ENCODE measurements at regions not wholly inside any gene's neighbourhood (a gene's known extent, or its start where the extent isn't known, plus 50 kb on each side); places are given as distances from the start of the nearest gene placed in this dataset.

DNA sequence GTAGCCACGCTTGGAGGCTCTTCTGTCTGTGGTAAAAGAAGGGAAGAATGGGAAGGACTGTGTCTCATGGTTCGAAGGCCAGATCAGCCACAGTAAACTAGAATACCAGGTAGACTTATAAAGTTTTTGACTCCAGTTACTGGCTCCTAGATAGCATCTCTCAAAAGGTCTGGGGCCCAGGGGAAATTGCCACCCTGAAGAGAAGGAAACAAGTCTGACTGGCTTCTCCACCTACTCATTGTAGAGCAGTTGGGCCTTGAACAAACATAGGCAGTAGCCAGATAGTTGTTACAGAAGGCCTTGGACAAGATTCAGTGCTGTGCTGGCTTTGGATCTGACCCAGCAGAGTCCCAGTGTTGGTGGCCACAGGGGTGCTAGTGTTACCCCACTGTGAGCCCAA is 890.4 kb downstream of the EFNA5 start:
- Histone ChIP-seq H3K27me3 (ENCODE audit: control insufficient read depth, insufficient read depth, low read length) (no peaks in the 10 kb centered on the region), H3K4me3 (ENCODE audit: insufficient read depth, low read depth, low read length) (no peak overlapping the region), H2AK5ac (ENCODE audit: low read depth, low read length) (no peak overlapping the region), H4K91ac (ENCODE audit: insufficient read depth, low read depth, low read length) (no peak overlapping the region), H3K56ac (ENCODE audit: extremely low read depth, insufficient read depth, low read length) (no peak overlapping the region), H2BK5ac (ENCODE audit: low read depth, low read length, poor library complexity, severe bottlenecking) (no peak overlapping the region), H4K20me1 (ENCODE audit: insufficient read depth, low read length) (no peaks in the 10 kb centered on the region), H3K9me1 (ENCODE audit: insufficient read depth, low read length) (no peaks in the 10 kb centered on the region), H2AFZ (replicated peaks; ENCODE audit: low read length, poor library complexity) (no peak overlapping the region), H2BK20ac (ENCODE audit: low read depth, low read length) (no peak overlapping the region), H3K9ac (ENCODE audit: low read depth, low read length) (no peak overlapping the region), H2BK15ac (ENCODE audit: low read depth, low read length) (no peak overlapping the region), H3K36me3 (ENCODE audit: control insufficient read depth, insufficient read depth, low read length) (no peaks in the 10 kb centered on the region), H3K4me2 (ENCODE audit: low read depth, low read length) (no peak overlapping the region), H3K4me1 (ENCODE audit: control insufficient read depth, insufficient read depth, low read length) (no peaks in the 10 kb centered on the region), H3K27ac (ENCODE audit: insufficient read depth, low read length) (no peak overlapping the region), H2BK120ac (ENCODE audit: low read depth, low read length) (no peak overlapping the region), H3K79me1 (ENCODE audit: low read depth in 1 of 2, low read length in 2 of 2) (no peaks in the 10 kb centered on the region), H4K5ac (ENCODE audit: low read depth, low read length) (no peak overlapping the region), H3K9me3 (ENCODE audit: control insufficient read depth, insufficient read depth, low read length) (0 out of 2 replicates have a peak, but pooled peaks cover 3% of the 10 kb centered on the region), H3K14ac (replicated peaks; ENCODE audit: low read depth, low read length) (no peak overlapping the region), H3K23ac (ENCODE audit: low read depth, low read length) (no peak overlapping the region), H4K8ac (ENCODE audit: low read depth in 2 of 2, low read length in 2 of 2) (no peak overlapping the region), H3K18ac (ENCODE audit: low read depth, low read length) (no peak overlapping the region), H3K4ac (ENCODE audit: low read depth, low read length) (no peak overlapping the region), H2AK9ac (replicated peaks; ENCODE audit: low read depth, low read length, poor library complexity) (no peak overlapping the region)
- dilution Hi-C loops (cut with HindIII; ENCODE audit: low sequenced_read_pairs, unreplicated experiment): no loop called here
- in situ Hi-C loops (cut with MboI; ENCODE audit: low sequenced_read_pairs): no loop called here
- intact Hi-C loops (cut with micrococcal nuclease): no loop called here
- no CpG with 5 or more reads among the region's 2 CpGs for WGBS, 2 experiments (ENCODE audit: extremely low coverage in 2 of 2, insufficient read length in 1 of 2)
- ATAC-seq (ENCODE audit: low read depth): no peak
- no peak for DNase-seq
- ChIA-PET CTCF (no interaction called here), POLR2A (ENCODE audit: unreplicated experiment) (no interaction called here)
- TF ChIP-seq BHLHE40 (IDR thresholded peaks at IDR 0.05; ENCODE audit: low read depth, low read length) (no peak), RAD21 (IDR thresholded peaks at IDR 0.05; ENCODE audit: low read length) (no peak), FOS (IDR thresholded peaks at IDR 0.05; ENCODE audit: low read depth, low read length) (no peak), RCOR1 (IDR thresholded peaks at IDR 0.05; ENCODE audit: insufficient replicate concordance, low read length) (no peak), MAZ (IDR thresholded peaks at IDR 0.05; ENCODE audit: borderline replicate concordance, low read depth, low read length) (no peak), RFX5 (IDR thresholded peaks at IDR 0.05; ENCODE audit: low read depth, low read length) (no peak), CEBPB (IDR thresholded peaks at IDR 0.05; ENCODE audit: low read depth, low read length) (no peak), MXI1 (IDR thresholded peaks at IDR 0.05; ENCODE audit: borderline replicate concordance, low read depth, low read length) (no peak), CHD1 (IDR thresholded peaks at IDR 0.05; ENCODE audit: low read depth, low read length) (no peak), POLR2A (IDR thresholded peaks at IDR 0.05; ENCODE audit: low read depth, low read length) (no peak), SMC3 (IDR thresholded peaks at IDR 0.05; ENCODE audit: low read depth, low read length) (no peak), NFE2L2 (IDR thresholded peaks at IDR 0.05; ENCODE audit: low read depth, low read length) (no peak), MAFK (IDR thresholded peaks at IDR 0.05; ENCODE audit: low read depth, low read length) (no peak)
- TF ChIP-seq, protein P1, sequence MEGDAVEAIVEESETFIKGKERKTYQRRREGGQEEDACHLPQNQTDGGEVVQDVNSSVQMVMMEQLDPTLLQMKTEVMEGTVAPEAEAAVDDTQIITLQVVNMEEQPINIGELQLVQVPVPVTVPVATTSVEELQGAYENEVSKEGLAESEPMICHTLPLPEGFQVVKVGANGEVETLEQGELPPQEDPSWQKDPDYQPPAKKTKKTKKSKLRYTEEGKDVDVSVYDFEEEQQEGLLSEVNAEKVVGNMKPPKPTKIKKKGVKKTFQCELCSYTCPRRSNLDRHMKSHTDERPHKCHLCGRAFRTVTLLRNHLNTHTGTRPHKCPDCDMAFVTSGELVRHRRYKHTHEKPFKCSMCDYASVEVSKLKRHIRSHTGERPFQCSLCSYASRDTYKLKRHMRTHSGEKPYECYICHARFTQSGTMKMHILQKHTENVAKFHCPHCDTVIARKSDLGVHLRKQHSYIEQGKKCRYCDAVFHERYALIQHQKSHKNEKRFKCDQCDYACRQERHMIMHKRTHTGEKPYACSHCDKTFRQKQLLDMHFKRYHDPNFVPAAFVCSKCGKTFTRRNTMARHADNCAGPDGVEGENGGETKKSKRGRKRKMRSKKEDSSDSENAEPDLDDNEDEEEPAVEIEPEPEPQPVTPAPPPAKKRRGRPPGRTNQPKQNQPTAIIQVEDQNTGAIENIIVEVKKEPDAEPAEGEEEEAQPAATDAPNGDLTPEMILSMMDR (conservative IDR thresholded peaks at IDR 0.05; ENCODE audit: low read depth, low read length): no peak
- TF ChIP-seq, protein P2, sequence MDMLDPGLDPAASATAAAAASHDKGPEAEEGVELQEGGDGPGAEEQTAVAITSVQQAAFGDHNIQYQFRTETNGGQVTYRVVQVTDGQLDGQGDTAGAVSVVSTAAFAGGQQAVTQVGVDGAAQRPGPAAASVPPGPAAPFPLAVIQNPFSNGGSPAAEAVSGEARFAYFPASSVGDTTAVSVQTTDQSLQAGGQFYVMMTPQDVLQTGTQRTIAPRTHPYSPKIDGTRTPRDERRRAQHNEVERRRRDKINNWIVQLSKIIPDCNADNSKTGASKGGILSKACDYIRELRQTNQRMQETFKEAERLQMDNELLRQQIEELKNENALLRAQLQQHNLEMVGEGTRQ (IDR thresholded peaks at IDR 0.05; ENCODE audit: low read depth, low read length): no peak
- TF ChIP-seq, protein P3, sequence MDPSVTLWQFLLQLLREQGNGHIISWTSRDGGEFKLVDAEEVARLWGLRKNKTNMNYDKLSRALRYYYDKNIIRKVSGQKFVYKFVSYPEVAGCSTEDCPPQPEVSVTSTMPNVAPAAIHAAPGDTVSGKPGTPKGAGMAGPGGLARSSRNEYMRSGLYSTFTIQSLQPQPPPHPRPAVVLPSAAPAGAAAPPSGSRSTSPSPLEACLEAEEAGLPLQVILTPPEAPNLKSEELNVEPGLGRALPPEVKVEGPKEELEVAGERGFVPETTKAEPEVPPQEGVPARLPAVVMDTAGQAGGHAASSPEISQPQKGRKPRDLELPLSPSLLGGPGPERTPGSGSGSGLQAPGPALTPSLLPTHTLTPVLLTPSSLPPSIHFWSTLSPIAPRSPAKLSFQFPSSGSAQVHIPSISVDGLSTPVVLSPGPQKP (IDR thresholded peaks at IDR 0.05; ENCODE audit: borderline replicate concordance, low read depth, low read length): no peak
- no TSS peak for BruUV-seq (replicated peaks)

All from IMR-90 (cell line).